ENCODE measurements at regions not wholly inside any gene's neighbourhood (a gene's known extent, or its start where the extent isn't known, plus 50 kb on each side); places are given as distances from the start of the nearest gene placed in this dataset.

GRCh38 chr4:10951306-10951705 is 266.7 kb upstream of the CLNK start:
- TF ChIP-seq SUZ12 (IDR thresholded peaks at IDR 0.05; ENCODE audit: extremely low read depth, insufficient read depth, insufficient read length): no peak
- no peak for TF ChIP-seq ZNF274 (IDR thresholded peaks at IDR 0.05; ENCODE audit: low read depth, low read length)

Data from NT2/D1 (cell line).